ENCODE measurements at regions not wholly inside any gene's neighbourhood (a gene's known extent, or its start where the extent isn't known, plus 50 kb on each side); places are given as distances from the start of the nearest gene placed in this dataset.

- ChIA-PET CTCF (no interaction called here), POLR2A (no interaction called here)
- no peaks in the 10 kb centered on the region for H3K9me3 ChIP-seq (ENCODE audit: control insufficient read depth, insufficient read depth, low read length)
- H3K27me3 ChIP-seq (ENCODE audit: control insufficient read depth, insufficient read depth, low read length) = no peaks in the 10 kb centered on the region
- no peak overlapping the region for H3K27ac ChIP-seq (ENCODE audit: low read depth, low read length)
- H3K4me3 ChIP-seq (ENCODE audit: low read depth, low read length) = no peak overlapping the region
- TF ChIP-seq CTCF (IDR thresholded peaks at IDR 0.05; ENCODE audit: low read depth, low read length) = no peak
- DNase-seq (ENCODE audit: low read depth, low spot score) = no peak
Observed at GRCh38 chr16:80023865-80024264, 423.3 kb upstream of the MAF start.

GRCh38 chr16:80019395-80019794, 418.9 kb upstream of the MAF start:
- no peak for DNase-seq (ENCODE audit: low read depth, low spot score)
- ChIA-PET POLR2A (no interaction called here), CTCF (no interaction called here)
- Histone ChIP-seq H3K27me3 (ENCODE audit: control insufficient read depth, insufficient read depth, low read length) (no peaks in the 10 kb centered on the region), H3K27ac (ENCODE audit: low read depth, low read length) (no peak overlapping the region), H3K4me3 (ENCODE audit: low read depth, low read length) (no peak overlapping the region), H3K9me3 (ENCODE audit: control insufficient read depth, insufficient read depth, low read length) (no peaks in the 10 kb centered on the region)
- no peak for TF ChIP-seq CTCF (IDR thresholded peaks at IDR 0.05; ENCODE audit: low read depth, low read length)

GRCh38 chr16:80018466-80018865, 417.9 kb upstream of the MAF start:
- CTCF ChIA-PET = no interaction called here
- no peak overlapping the region for H3K27ac ChIP-seq (ENCODE audit: low read depth, low read length)
- no peaks in the 10 kb centered on the region for H3K9me3 ChIP-seq (ENCODE audit: control insufficient read depth, insufficient read depth, low read length)
- POLR2A ChIA-PET = no interaction called here
- no peak for DNase-seq (ENCODE audit: low read depth, low spot score)
- no peak for TF ChIP-seq CTCF (IDR thresholded peaks at IDR 0.05; ENCODE audit: low read depth, low read length)
- H3K4me3 ChIP-seq (ENCODE audit: low read depth, low read length) = no peak overlapping the region
- H3K27me3 ChIP-seq (ENCODE audit: control insufficient read depth, insufficient read depth, low read length) = no peaks in the 10 kb centered on the region

- no peak for TF ChIP-seq CTCF (IDR thresholded peaks at IDR 0.05; ENCODE audit: low read depth, low read length)
- Histone ChIP-seq H3K27me3 (ENCODE audit: control insufficient read depth, insufficient read depth, low read length) (no peaks in the 10 kb centered on the region), H3K4me3 (ENCODE audit: low read depth, low read length) (no peak overlapping the region), H3K9me3 (ENCODE audit: control insufficient read depth, insufficient read depth, low read length) (no peaks in the 10 kb centered on the region), H3K27ac (ENCODE audit: low read depth, low read length) (no peak overlapping the region)
- no peak for DNase-seq (ENCODE audit: low read depth, low spot score)
- ChIA-PET CTCF (interaction anchor here (1.0 kb wide), 1 partner anchor 20 kb away, joined by 3 read pairs; no protein-coding TSS in a partner anchor), POLR2A (no interaction called here)
Observed at GRCh38 chr16:80016731-80017326, 416.3 kb upstream of the MAF start.

GRCh38 chr16:80015566-80015965, 415.0 kb upstream of the MAF start:
- no peak for DNase-seq (ENCODE audit: low read depth, low spot score)
- POLR2A ChIA-PET = no interaction called here
- TF ChIP-seq CTCF (IDR thresholded peaks at IDR 0.05; ENCODE audit: low read depth, low read length) = no peak

More at GRCh38 chr16:80015566-80015965, 415.0 kb upstream of the MAF start:
- no peaks in the 10 kb centered on the region for H3K27me3 ChIP-seq (ENCODE audit: control insufficient read depth, insufficient read depth, low read length)
- no peaks in the 10 kb centered on the region for H3K9me3 ChIP-seq (ENCODE audit: control insufficient read depth, insufficient read depth, low read length)
- no peak overlapping the region for H3K27ac ChIP-seq (ENCODE audit: low read depth, low read length)
- no peak overlapping the region for H3K4me3 ChIP-seq (ENCODE audit: low read depth, low read length)
- CTCF ChIA-PET = no interaction called here
